Tibial nerve (tissue), 4 donors: ENCODE measurements at regions not wholly inside any gene's neighbourhood (a gene's known extent, or its start where the extent isn't known, plus 50 kb on each side); places are given as distances from the start of the nearest gene placed in this dataset.
A peak's percentile ranks its signal among the peaks of the same experiment; 100 is the strongest.

ENCODE experiments used
- DNase-seq, 2 donors: peaks; one replicate each; pipeline ENCODE4 v3.0.0-alpha.2; 2019; ENCODE audit warnings: low spot score in 2 of 2
- H3K27ac ChIP-seq, 4 donors: fragments of 200-600 bp; sonication (generic) in 3 of 4; one replicate each; pipeline ENCODE4 v1.5.1; 2017 to 2019; ENCODE audit warnings: mild to moderate bottlenecking in 1 of 4
- H3K27me3 ChIP-seq, 2 donors: fragments of 200-600 bp; sonication (generic) in 1 of 2; one replicate each; pipeline versions ENCODE4 v1.5.1 to v1.6.0; 2017 to 2019
- H3K36me3 ChIP-seq, 3 donors: fragments of 200-600 bp; sonication (generic); one replicate each; pipeline ENCODE4 v1.5.1; 2018 to 2019
- H3K4me1 ChIP-seq, 4 donors: fragments of 200-600 bp; sonication (generic) in 3 of 4; one replicate each; pipeline ENCODE4 v1.5.1; 2017 to 2019
- H3K4me3 ChIP-seq, 4 donors: fragments of 200-600 bp; sonication (generic) in 3 of 4; one replicate each; pipeline ENCODE4 v1.5.1; 2017 to 2019; ENCODE audit warnings: mild to moderate bottlenecking in 1 of 4, moderate library complexity in 1 of 4
- H3K9me3 ChIP-seq, 4 donors: fragments of 200-600 bp; sonication (generic) in 3 of 4; one replicate each; pipeline ENCODE4 v1.5.1; 2017 to 2019
- CTCF ChIP-seq, 5 experiments: fragments of 200-600 bp in 3 of 5; fragments of 450-650 bp in 2 of 5; sonication (generic) in 3 of 5; IDR thresholded peaks; one replicate each; pipeline ENCODE4 v1.5.1; 2016 to 2019; ENCODE audit warnings: antibody characterized with exemption in 5 of 5, mild to moderate bottlenecking in 3 of 5, moderate library complexity in 2 of 5
- EP300 ChIP-seq, 2 donors: sonication (generic); formaldehyde crosslinking; IDR thresholded peaks; one replicate each; pipeline ENCODE4 v1.6.1; 2017; ENCODE audit warnings: antibody characterized with exemption in 2 of 2, mild to moderate bottlenecking in 1 of 2
- POLR2A ChIP-seq, 2 donors: fragments of 450-650 bp; IDR thresholded peaks; one replicate each; pipeline ENCODE4 v1.6.1; 2017; ENCODE audit warnings: antibody characterized with exemption in 2 of 2, mild to moderate bottlenecking in 2 of 2, moderate library complexity in 2 of 2
- WGBS, 2 donors: methylation state at CpG; one replicate each; pipeline ENCODE4 v1.1.5; 2018; 5-methylcytosine and 5-hydroxymethylcytosine counted together

GRCh38 chr3:153744889-153745288, 376.3 kb upstream of the ARHGEF26 start:
- Histone ChIP-seq H3K4me3 (no peak overlapping the region), H3K4me1 (peaks cover 0 to 5% (median 0%) of the 10 kb centered on the region in 4 donors), H3K36me3 (no peaks in the 10 kb centered on the region), H3K27me3 (no peaks in the 10 kb centered on the region), H3K27ac (no peak overlapping the region), H3K9me3 (no peaks in the 10 kb centered on the region)
- 72 to 85% methylated on average over 3 of the region's 3 CpGs for WGBS, 2 donors
- TF ChIP-seq POLR2A (IDR thresholded peaks at IDR 0.05) (no peak), EP300 (IDR thresholded peaks at IDR 0.05) (no peak), CTCF (IDR thresholded peaks at IDR 0.05) (no peak)
- DNase-seq: no peak

- Histone ChIP-seq H3K36me3 (no peaks in the 10 kb centered on the region), H3K9me3 (no peaks in the 10 kb centered on the region), H3K27me3 (no peaks in the 10 kb centered on the region), H3K4me1 (peaks cover 0 to 5% (median 0%) of the 10 kb centered on the region in 4 donors), H3K4me3 (no peak overlapping the region), H3K27ac (no peak overlapping the region)
- no peak for TF ChIP-seq CTCF (IDR thresholded peaks at IDR 0.05)
- no peak for TF ChIP-seq POLR2A (IDR thresholded peaks at IDR 0.05)
- no peak for TF ChIP-seq EP300 (IDR thresholded peaks at IDR 0.05)
- no peak for DNase-seq
- 87 to 90% methylated on average over 3 of the region's 3 CpGs for WGBS, 2 donors
Measured at GRCh38 chr3:153746211-153746610, 375.0 kb upstream of the ARHGEF26 start.

DNA sequence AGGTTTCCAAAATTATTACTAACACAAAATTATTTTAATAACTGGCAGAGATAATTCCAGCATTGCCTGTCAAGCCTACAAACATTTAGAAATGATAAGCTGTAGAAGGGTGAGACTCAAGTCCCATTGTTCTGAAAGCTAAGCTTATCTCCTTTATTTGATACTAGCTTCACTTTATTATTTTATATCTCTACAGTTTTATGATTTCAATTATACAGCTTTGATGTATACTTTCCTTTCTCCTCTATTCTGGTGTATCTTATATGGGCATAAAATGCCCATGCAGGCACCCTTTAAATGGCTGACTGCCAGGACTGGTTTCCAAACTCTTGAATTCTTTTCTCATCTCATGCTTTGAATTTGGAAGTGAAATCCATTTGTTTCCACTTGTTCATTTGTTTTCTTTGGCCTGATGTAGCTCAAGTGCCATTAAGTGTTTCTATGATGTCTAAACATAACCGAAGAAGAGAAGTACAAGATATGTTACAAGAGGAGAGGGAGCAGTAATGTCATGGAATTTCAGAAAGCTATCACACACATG, 372.1 kb upstream of the ARHGEF26 start:
- Histone ChIP-seq H3K9me3 (no peaks in the 10 kb centered on the region), H3K4me3 (no peak overlapping the region), H3K27ac (no peak overlapping the region), H3K4me1 (peaks cover 0 to 5% (median 0%) of the 10 kb centered on the region in 4 donors), H3K36me3 (no peaks in the 10 kb centered on the region), H3K27me3 (no peaks in the 10 kb centered on the region)
- no peak for TF ChIP-seq EP300 (IDR thresholded peaks at IDR 0.05)
- no peak for TF ChIP-seq CTCF (IDR thresholded peaks at IDR 0.05)
- TF ChIP-seq POLR2A (IDR thresholded peaks at IDR 0.05): no peak
- no peak for DNase-seq
- 8 to 19% methylated on average over 1 of the region's 1 CpG for WGBS, 2 donors

GRCh38 chr3:153752405-153753027, 368.7 kb upstream of the ARHGEF26 start:
- no peaks in the 10 kb centered on the region for H3K27me3 ChIP-seq
- no peak overlapping the region for H3K27ac ChIP-seq
- no peak overlapping the region for H3K4me3 ChIP-seq
- DNase-seq: peak in 1 of 2 donors; percentile 12
- WGBS, 2 donors: 65 to 68% methylated on average over 8 of the region's 8 CpGs
- peaks cover 0 to 5% (median 0%) of the 10 kb centered on the region in 4 donors for H3K4me1 ChIP-seq
- no peaks in the 10 kb centered on the region for H3K9me3 ChIP-seq
- no peak for TF ChIP-seq EP300 (IDR thresholded peaks at IDR 0.05)
- TF ChIP-seq CTCF (IDR thresholded peaks at IDR 0.05): no peak
- no peak for TF ChIP-seq POLR2A (IDR thresholded peaks at IDR 0.05)
- no peaks in the 10 kb centered on the region for H3K36me3 ChIP-seq

DNA sequence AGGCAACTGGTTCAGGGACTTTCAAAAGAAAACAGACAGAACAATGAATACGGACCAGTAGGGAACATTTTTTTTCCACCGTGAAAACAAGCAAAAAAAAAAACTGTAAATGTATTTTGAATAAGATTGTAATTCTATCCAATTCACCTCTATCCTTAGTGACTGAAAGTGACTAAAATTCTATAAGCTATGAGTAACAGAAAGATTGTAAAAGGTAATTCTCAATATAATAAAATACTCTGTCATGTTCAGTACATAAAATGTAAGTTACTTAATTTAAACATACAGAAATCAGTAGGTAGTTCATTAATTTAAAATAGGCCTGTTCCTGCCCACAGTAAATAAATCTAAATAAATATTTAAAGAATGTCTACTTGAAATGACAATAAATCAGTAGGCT, 368.2 kb upstream of the ARHGEF26 start:
- no peak for TF ChIP-seq EP300 (IDR thresholded peaks at IDR 0.05)
- no peak for TF ChIP-seq POLR2A (IDR thresholded peaks at IDR 0.05)
- DNase-seq: no peak
- Histone ChIP-seq H3K27me3 (no peaks in the 10 kb centered on the region), H3K9me3 (no peaks in the 10 kb centered on the region), H3K27ac (no peak overlapping the region), H3K36me3 (no peaks in the 10 kb centered on the region), H3K4me1 (peaks cover 0 to 5% (median 0%) of the 10 kb centered on the region in 4 donors), H3K4me3 (no peak overlapping the region)
- WGBS, 2 donors: 41% methylated on average over 2 of the region's 2 CpGs
